ENCODE measurements at regions not wholly inside any gene's neighbourhood (a gene's known extent, or its start where the extent isn't known, plus 50 kb on each side); places are given as distances from the start of the nearest gene placed in this dataset.

DNA sequence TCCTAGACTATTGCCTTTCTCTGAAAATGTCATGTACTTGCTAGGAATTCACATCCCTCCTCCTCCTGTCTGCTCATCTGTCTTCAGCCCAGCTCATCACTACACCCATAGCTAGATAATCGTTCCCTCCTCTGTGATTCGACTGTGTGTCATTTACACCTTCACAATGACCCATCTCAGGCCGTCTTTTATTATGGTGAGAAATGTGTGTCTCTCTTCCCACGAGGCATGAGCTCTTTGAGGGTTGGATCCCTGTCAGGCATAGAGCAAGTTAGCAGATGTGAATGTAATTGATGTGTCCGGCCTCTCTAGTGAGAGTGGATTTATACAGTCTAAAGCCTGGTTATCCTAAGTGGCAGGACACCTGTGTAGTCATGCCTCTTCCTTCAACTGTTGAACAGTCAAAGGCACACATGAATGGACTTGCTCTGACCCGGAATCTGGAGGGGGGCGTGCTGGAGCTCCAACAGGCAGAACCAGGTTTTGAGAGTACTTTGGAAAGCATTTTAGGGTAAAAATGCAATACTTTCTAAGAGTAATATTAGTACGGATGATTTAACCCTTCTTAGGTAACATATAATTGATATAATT lies 182.1 kb downstream of the UTRN start:
- no peak overlapping the region for H2AK5ac ChIP-seq (ENCODE audit: low read depth, low read length)
- no peak overlapping the region; the same call in 1 of the 2 replicates for H4K8ac ChIP-seq (ENCODE audit: extremely low read depth, insufficient read depth, low read length)
- no peak overlapping the region for H2AFZ ChIP-seq (ENCODE audit: low read length)
- H3K4me2 ChIP-seq (ENCODE audit: insufficient read depth in 1 of 2, low read depth in 2 of 2, low read length in 2 of 2) = no peak overlapping the region; a peak in 1 of 4 replicates
- H3K4ac ChIP-seq (replicated peaks; ENCODE audit: insufficient read length, low read depth, low read length) = no peak overlapping the region
- no peak overlapping the region for H4K91ac ChIP-seq (replicated peaks; ENCODE audit: insufficient read length, low read length)
- H3K9ac ChIP-seq (replicated peaks in 1 of 4; ENCODE audit: extremely low read depth in 1 of 4, low read depth in 3 of 4, low read length in 3 of 4) = no peak overlapping the region; a peak in 1 of 7 replicates
- CTCF ChIA-PET (ENCODE audit: partially characterized antibody) = interaction anchor here (1.5 to 2.5 kb wide), 2 partner anchors 14 to 21 kb away, joined by 3 to 13 read pairs; no protein-coding TSS in a partner anchor
- peaks cover 0 to 7% (median 5%) of the 10 kb centered on the region in 4 experiments; a peak in 3 of 7 replicates for H3K4me1 ChIP-seq (replicated peaks in 1 of 4; ENCODE audit: control insufficient read depth in 3 of 4, insufficient read depth in 4 of 4, low read length in 3 of 4)
- no peak overlapping the region for H2BK5ac ChIP-seq (ENCODE audit: low read depth, low read length)
- no peak overlapping the region for H3K14ac ChIP-seq (ENCODE audit: insufficient read length)
- no peak overlapping the region for H3K56ac ChIP-seq (replicated peaks; ENCODE audit: insufficient read length, low read depth, low read length)
- DNase-seq (ENCODE audit: low read depth in 1 of 2, low spot score in 2 of 2) (no peak), FAIRE-seq (no peak)
- peaks cover 0 to 23% (median 9%) of the 10 kb centered on the region in 4 experiments; a peak in 3 of 8 replicates for H3K36me3 ChIP-seq (ENCODE audit: control insufficient read depth in 2 of 4, insufficient read depth in 4 of 4, low read length in 3 of 4)
- H3K27me3 ChIP-seq (replicated peaks in 1 of 4; ENCODE audit: control insufficient read depth in 3 of 4, extremely low read depth in 1 of 4, insufficient read depth in 3 of 4, low read length in 3 of 4) = no peaks in the 10 kb centered on the region
- no peak overlapping the region for H2BK20ac ChIP-seq (ENCODE audit: low read length)
- H3K79me1 ChIP-seq (ENCODE audit: low read depth, low read length) = no peaks in the 10 kb centered on the region
- H2BK15ac ChIP-seq (ENCODE audit: low read length) = no peak overlapping the region
- H3K9me3 ChIP-seq (ENCODE audit: insufficient read depth in 2 of 2, low read depth in 1 of 2, low read length in 1 of 2) = peaks cover 3 to 14% of the 10 kb centered on the region in 2 experiments; a peak in 3 of 4 replicates
- no peak overlapping the region for H3K18ac ChIP-seq (ENCODE audit: extremely low read depth, low read length)
- H4K20me1 ChIP-seq (replicated peaks in 1 of 2; ENCODE audit: control insufficient read depth in 1 of 2, insufficient read depth in 2 of 2, low read length in 2 of 2) = no peaks in the 10 kb centered on the region
- no peaks in the 10 kb centered on the region for H3K23me2 ChIP-seq (ENCODE audit: low read depth, low read length)
- WGBS, 2 experiments (ENCODE audit: extremely low coverage in 1 of 2, insufficient coverage in 1 of 2, insufficient read length in 1 of 2, insufficient replicate concordance in 2 of 2, low coverage in 1 of 2, low lambda C conversion rate in 2 of 2, missing lambda C conversion rate in 1 of 2) = 76% methylated on average over 8 of the region's 8 CpGs; no CpG with 5 or more reads in 1 of the 2 experiments
- no peak overlapping the region for H3K27ac ChIP-seq (ENCODE audit: low read depth, low read length)
- H3K79me2 ChIP-seq (ENCODE audit: control insufficient read depth in 1 of 2, insufficient read depth in 2 of 2, low read length in 2 of 2) = no peaks in the 10 kb centered on the region
- no peak overlapping the region for H3K4me3 ChIP-seq (ENCODE audit: extremely low read depth in 1 of 4, insufficient read depth in 2 of 4, low read depth in 3 of 4, low read length in 4 of 4)
- H2BK120ac ChIP-seq (replicated peaks; ENCODE audit: low read depth, low read length) = no peak overlapping the region
- H3K23ac ChIP-seq (ENCODE audit: insufficient read length) = no peak overlapping the region
- H2BK12ac ChIP-seq (ENCODE audit: low read depth, low read length) = no peak overlapping the region; the same call in 1 of the 2 replicates
- H4K5ac ChIP-seq (ENCODE audit: insufficient read length, low read depth, low read length) = no peak overlapping the region
- POLR2A ChIA-PET (ENCODE audit: partially characterized antibody) = interaction anchor here (1.4 kb wide), 2 partner anchors 9 to 12 kb away, joined by 3 to 5 read pairs; no protein-coding TSS in a partner anchor
- TF ChIP-seq CTBP2 (IDR thresholded peaks at IDR 0.05; ENCODE audit: borderline replicate concordance, insufficient read depth, insufficient read length, low read length) = no peak
- TF ChIP-seq POU5F1 (IDR thresholded peaks at IDR 0.05; ENCODE audit: low read depth, low read length) = no peak
- TF ChIP-seq NANOG (IDR thresholded peaks at IDR 0.05; ENCODE audit: insufficient read depth, low read depth, low read length, poor library complexity, severe bottlenecking) = no peak
- TF ChIP-seq SP4 (IDR thresholded peaks at IDR 0.05; ENCODE audit: low read length) = no peak
- TF ChIP-seq, protein P1, sequence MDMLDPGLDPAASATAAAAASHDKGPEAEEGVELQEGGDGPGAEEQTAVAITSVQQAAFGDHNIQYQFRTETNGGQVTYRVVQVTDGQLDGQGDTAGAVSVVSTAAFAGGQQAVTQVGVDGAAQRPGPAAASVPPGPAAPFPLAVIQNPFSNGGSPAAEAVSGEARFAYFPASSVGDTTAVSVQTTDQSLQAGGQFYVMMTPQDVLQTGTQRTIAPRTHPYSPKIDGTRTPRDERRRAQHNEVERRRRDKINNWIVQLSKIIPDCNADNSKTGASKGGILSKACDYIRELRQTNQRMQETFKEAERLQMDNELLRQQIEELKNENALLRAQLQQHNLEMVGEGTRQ (IDR thresholded peaks at IDR 0.05; ENCODE audit: low read length) = no peak
- no peak for TF ChIP-seq GABPA (IDR thresholded peaks at IDR 0.05; ENCODE audit: borderline replicate concordance, insufficient read depth, low read length)

All from H1 (cell line).